GM19397 (cell line): ENCODE measurements at regions not wholly inside any gene's neighbourhood (a gene's known extent, or its start where the extent isn't known, plus 50 kb on each side); places are given as distances from the start of the nearest gene placed in this dataset.

Experiments used
- ATAC-seq: cut with Tn5 transposase; IDR thresholded peaks from one replicate; pipeline ENCODE4 v1.9.1; 2021; ENCODE audit warnings: mild to moderate bottlenecking, moderate library complexity; ENCODE audit not compliant: unreplicated experiment

- ATAC-seq = no peak
Observed at GRCh38 chr4:182074810-182075209, 168.4 kb upstream of the TENM3 start.

DNA sequence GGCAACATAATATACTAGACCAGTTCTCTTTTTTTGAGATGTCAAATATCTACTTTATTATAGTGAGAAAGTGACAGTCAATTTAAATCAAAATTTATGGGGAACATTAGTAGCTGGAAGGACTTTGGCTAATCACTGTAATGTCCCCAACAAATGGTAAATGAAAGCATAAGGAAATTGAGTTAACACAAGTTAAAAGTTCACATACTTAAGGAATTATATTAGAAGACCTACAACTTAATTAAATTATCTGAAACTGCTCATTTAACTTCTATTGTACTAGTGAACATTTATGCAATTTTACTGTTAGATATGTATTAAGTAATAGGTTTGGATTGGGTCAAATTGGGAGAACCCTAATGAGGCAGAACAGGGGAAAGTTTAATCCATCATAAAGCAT lies 160.3 kb upstream of the TENM3 start:
- ATAC-seq = no peak

- ATAC-seq = no peak
Observed at GRCh38 chr4:182083671-182084410, 159.4 kb upstream of the TENM3 start.

DNA sequence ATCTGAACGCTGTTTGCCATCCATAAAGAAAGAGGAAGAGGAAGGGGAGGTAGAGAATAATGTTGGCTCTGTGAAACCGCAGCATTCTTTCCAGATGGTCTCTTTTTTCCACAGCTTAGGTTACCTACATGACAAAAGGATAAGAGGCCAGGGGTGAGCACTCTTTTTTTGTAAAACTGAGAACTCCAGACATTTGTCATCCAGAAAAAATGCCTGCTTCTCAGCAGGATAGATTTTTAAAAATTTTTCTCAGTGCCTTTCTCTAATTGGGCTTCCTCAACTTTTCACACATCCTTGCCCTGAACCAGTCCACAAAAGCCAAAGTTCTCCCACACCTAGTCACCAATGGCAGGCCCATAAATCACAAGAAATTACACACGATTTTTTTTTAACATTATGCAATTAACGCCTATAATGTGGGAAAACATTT lies 158.1 kb upstream of the TENM3 start:
- no peak for ATAC-seq

DNA sequence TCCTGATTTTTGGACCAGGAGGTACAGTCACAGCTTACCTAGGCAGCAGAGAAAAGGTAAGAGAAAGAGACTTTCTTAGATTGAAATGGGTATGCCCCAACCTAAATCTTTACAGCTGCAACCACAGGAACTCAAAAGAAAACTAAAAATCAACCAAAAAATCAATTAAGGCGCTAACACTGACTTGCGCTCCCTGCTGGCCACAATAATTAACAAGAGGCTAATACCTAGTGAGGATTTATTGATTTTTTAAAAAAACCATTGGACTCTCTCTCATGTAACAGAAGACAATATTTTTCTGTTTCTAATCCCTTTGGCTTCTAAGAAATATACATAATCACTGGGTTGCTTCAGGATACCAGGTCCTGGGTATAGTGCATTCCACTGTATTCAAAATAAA lies 153.9 kb upstream of the TENM3 start:
- no peak for ATAC-seq

GRCh38 chr4:182090186-182090585 lies 153.0 kb upstream of the TENM3 start:
- ATAC-seq = no peak

DNA sequence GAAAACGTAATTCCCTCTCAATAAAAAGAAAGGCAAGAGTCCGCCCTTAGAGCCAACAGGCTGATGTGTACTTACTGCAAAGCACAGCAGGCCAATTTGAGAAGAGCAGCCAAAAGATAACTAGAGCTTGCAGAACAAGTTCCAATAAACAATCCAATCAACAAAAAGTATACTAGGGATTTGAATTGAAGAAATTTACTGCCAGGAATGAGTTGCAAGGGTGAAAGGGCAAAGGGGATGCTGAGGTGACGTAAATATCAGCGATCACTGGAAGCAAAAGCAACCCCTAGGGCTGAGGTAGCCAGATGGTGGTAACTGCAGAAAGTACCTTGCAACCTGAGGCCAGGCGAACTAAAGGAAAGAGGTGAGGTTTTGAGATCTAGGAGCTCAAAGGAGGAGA lies 152.1 kb upstream of the TENM3 start:
- no peak for ATAC-seq

DNA sequence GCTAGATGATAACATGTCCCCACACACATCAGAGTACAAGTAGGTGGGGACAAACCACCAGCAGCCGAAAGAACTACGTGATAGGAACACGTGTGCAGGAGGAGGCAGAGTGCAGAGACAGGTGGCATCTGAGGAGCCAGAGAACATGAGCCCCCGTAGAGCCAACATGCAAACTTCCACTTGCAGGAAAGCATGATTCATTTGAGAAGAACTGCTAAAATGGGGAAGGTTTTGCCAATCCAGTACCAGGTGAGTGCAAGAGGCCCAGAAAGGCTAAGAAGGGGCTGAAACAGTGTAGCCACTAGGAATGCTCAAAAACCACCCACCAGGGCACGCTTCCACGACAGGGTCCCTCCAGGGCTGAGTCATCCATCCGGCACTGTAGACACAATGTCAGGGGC lies 149.8 kb upstream of the TENM3 start:
- no peak for ATAC-seq

GRCh38 chr4:182093935-182094334 lies 149.3 kb upstream of the TENM3 start:
- ATAC-seq = no peak

DNA sequence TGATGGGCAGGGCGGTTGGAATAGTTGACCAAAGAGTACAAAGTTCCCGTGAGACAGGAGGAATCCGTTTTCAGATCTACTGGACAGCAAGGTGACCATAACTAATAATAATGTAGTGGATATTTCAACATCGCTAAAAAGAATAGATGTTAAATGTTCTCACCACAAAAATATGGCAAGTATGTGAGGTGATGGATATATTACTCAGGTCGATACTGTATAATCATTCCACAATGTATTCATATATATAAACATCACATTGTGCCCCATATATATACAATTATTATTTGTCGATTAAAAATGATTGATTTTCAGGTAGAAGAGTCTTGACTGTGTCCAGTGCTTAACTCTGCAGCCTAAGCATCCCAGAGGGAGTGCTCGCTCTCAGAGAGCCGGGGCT lies 141.6 kb upstream of the TENM3 start:
- no peak for ATAC-seq

DNA sequence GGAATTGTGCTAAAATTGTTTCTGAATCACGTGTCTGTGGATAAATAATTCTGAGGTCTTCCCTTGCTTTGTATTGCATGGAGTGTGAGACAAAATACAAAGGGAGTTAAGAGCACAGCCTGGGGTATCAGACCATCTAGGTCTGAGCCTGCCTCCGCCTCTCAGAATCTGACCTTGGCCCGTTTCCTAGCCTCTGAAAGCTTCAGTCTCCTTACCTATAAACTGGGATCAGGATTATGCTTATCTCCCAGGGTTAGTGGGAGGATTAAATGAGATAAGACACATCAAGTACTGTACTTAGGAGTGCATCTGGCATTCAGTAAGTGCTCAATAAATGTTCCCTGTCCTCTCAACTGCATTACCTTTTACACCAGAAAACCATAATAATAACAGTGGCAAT lies 140.6 kb upstream of the TENM3 start:
- no peak for ATAC-seq

- ATAC-seq = no peak
Observed at GRCh38 chr4:182103614-182104319, 139.4 kb upstream of the TENM3 start.

GRCh38 chr4:182105416-182105815 lies 137.8 kb upstream of the TENM3 start:
- no peak for ATAC-seq

DNA sequence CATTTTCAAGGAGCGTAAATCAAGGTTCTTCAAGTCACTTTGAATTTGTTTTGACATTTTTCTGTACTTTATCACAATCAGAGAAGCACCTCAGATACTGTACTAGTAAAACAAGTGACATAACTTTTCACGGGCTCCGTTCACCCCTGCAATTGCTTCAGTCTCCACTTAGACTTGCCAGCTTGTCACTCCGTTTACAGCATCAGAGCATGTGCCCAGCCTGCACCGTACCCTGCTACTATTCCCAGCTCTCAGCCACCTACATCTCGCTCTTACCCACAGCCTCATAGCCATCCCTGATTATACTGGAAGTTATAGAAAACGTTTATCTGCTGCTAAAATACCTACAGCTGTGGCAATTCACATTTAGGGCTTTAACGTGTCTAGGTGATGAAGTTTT lies 135.3 kb upstream of the TENM3 start:
- no peak for ATAC-seq

DNA sequence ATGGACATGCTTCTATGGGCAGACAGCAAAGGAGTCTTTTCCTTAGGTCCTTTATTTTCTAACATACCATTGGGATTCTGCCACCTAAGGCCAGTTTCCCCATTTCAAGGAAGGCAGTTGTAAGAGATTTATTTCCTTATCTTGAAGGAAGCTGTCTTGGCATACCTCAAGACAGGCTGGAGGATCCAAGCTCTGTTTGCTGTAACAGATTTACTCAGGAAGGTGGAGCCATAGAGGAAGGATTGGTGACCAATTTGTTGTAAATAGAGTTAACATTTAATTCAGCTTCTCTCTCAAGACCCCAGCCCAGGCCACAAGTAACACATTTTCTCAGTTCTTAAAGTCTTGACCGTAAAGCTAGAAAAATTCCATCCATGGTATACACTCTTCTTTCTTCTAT lies 131.6 kb upstream of the TENM3 start:
- ATAC-seq = no peak

- no peak for ATAC-seq
Observed at GRCh38 chr4:182113779-182114178, 129.4 kb upstream of the TENM3 start.

- ATAC-seq = no peak
Observed at GRCh38 chr4:182124359-182124758, 118.8 kb upstream of the TENM3 start.

GRCh38 chr4:182126096-182126495 lies 117.1 kb upstream of the TENM3 start:
- no peak for ATAC-seq

DNA sequence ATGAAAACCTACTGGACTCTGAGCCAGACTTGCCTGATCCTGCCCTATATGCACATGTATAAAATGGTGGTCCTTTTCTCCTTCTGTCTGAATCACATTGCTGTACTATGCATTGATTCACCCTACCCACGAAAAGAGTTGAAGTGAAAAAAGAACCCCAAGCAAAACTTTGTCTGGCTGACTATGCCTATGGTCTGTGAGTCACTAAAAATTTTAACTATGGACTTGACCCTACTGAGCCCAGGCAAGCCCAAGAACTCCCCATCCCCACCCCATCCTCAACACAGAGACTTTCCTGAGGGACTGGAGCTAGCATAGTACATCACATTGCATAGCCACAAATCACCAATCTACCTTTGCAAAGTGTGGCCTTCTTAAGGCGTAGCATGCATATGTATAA lies 116.6 kb upstream of the TENM3 start:
- ATAC-seq = no peak

DNA sequence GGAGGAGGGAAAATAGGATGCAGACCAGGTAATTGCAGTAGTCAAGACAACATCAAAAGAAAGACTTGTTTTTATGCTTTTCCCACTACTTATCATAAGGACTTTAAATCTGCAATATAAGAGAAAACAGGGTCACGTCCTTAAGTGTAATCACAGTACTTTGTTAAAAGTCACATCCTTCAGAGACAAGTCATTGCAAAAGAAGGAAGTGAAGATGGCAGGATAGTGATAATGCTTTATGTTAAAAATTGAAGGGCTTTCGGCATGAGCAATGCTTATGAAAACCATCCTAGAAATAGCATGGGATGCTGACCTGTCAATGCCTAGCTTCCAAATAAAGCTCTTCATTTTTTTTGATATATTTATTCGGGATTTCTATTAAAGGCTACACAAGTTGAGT lies 110.2 kb upstream of the TENM3 start:
- no peak for ATAC-seq

DNA sequence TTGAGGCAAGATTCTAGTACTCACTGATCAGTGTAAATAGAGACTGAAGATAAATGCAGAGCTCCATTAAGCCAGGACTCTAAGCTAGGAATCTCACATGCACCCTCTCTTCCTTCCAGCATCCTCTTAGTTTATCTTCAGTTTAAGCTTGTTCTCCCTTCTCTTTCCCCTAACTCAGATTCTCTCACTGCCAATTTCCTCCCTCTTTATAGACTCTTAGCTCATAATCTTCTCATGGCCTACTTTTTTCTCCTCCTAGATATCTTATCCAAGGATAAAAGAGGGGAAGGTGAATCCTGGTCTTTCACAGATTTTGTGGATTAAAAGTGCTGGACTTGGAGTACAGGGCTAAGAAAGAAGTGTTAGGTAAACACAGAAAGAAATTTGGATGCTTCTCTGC lies 108.9 kb upstream of the TENM3 start:
- no peak for ATAC-seq

- ATAC-seq = no peak
Observed at GRCh38 chr4:182136201-182136600, 107.0 kb upstream of the TENM3 start.

GRCh38 chr4:182137343-182137742 lies 105.9 kb upstream of the TENM3 start:
- ATAC-seq = no peak
